ENCODE measurements at regions not wholly inside any gene's neighbourhood (a gene's known extent, or its start where the extent isn't known, plus 50 kb on each side); places are given as distances from the start of the nearest gene placed in this dataset.

GRCh38 chr1:217025381-217025780 lies 302.2 kb upstream of the ESRRG start:
- TF ChIP-seq CTCF (IDR thresholded peaks at IDR 0.05) (no peak), POLR2A (IDR thresholded peaks at IDR 0.05) (no peak)
- Histone ChIP-seq H3K36me3 (no peaks in the 10 kb centered on the region), H3K27me3 (no peaks in the 10 kb centered on the region), H3K4me3 (no peak overlapping the region), H3K4me1 (peaks cover 0 to 2% (median 0%) of the 10 kb centered on the region in 4 donors), H3K27ac (no peak overlapping the region), H3K9me3 (no peaks in the 10 kb centered on the region)
- ATAC-seq (no peak), DNase-seq (no peak)
- intact Hi-C loops (cut with DNase I): no loop called here

GRCh38 chr1:217024911-217025310 lies 301.7 kb upstream of the ESRRG start:
- ATAC-seq (no peak), DNase-seq (no peak)
- H3K4me3 ChIP-seq: no peak overlapping the region
- intact Hi-C loops (cut with DNase I): no loop called here
- TF ChIP-seq CTCF (IDR thresholded peaks at IDR 0.05): no peak
- no peak for TF ChIP-seq POLR2A (IDR thresholded peaks at IDR 0.05)
- WGBS (ENCODE audit: insufficient coverage, low coverage, low lambda C conversion rate, missing lambda C conversion rate): 53% methylated on average over 4 of the region's 4 CpGs
- H3K36me3 ChIP-seq: no peaks in the 10 kb centered on the region
- no peak overlapping the region for H3K27ac ChIP-seq
- H3K9me3 ChIP-seq: no peaks in the 10 kb centered on the region
- peaks cover 0 to 2% (median 0%) of the 10 kb centered on the region in 4 donors for H3K4me1 ChIP-seq
- no peaks in the 10 kb centered on the region for H3K27me3 ChIP-seq

- ATAC-seq: no peak
- Histone ChIP-seq H3K27me3 (no peaks in the 10 kb centered on the region), H3K4me3 (no peak overlapping the region), H3K27ac (no peak overlapping the region), H3K9me3 (no peaks in the 10 kb centered on the region), H3K4me1 (no peaks in the 10 kb centered on the region), H3K36me3 (no peaks in the 10 kb centered on the region)
- 46% methylated on average over 2 of the region's 2 CpGs for WGBS (ENCODE audit: insufficient coverage, low coverage, low lambda C conversion rate, missing lambda C conversion rate)
- intact Hi-C loops (cut with DNase I): no loop called here
- TF ChIP-seq CTCF (IDR thresholded peaks at IDR 0.05): no peak
- no peak for TF ChIP-seq POLR2A (IDR thresholded peaks at IDR 0.05)
- DNase-seq: no peak
These were observed 298.7 kb upstream of the ESRRG start for GRCh38 chr1:217021956-217022355.

GRCh38 chr1:217021400-217021799 lies 298.2 kb upstream of the ESRRG start:
- no peaks in the 10 kb centered on the region for H3K9me3 ChIP-seq

More at GRCh38 chr1:217021400-217021799, 298.2 kb upstream of the ESRRG start:
- no peaks in the 10 kb centered on the region for H3K4me1 ChIP-seq
- no peak overlapping the region for H3K4me3 ChIP-seq
- no peaks in the 10 kb centered on the region for H3K36me3 ChIP-seq
- ATAC-seq (no peak), DNase-seq (no peak)
- no peaks in the 10 kb centered on the region for H3K27me3 ChIP-seq
- H3K27ac ChIP-seq: no peak overlapping the region
- intact Hi-C loops (cut with DNase I): no loop called here
- 22% methylated on average over 2 of the region's 2 CpGs for WGBS (ENCODE audit: insufficient coverage, low coverage, low lambda C conversion rate, missing lambda C conversion rate)
- no peak for TF ChIP-seq CTCF (IDR thresholded peaks at IDR 0.05)
- TF ChIP-seq POLR2A (IDR thresholded peaks at IDR 0.05): no peak
